NCI-H446 (cell line): ENCODE measurements at regions not wholly inside any gene's neighbourhood (a gene's known extent, or its start where the extent isn't known, plus 50 kb on each side); places are given as distances from the start of the nearest gene placed in this dataset.
"Not testable (repeated sequence)": the region's sequence is repeated elsewhere in the genome, so short reads cannot be mapped to it uniquely, and the experiment has no call there.

Source experiments
- DNase-seq, 2 experiments: peaks; one replicate each; lab custom pipeline; 2025; lab: John Stamatoyannopoulos, UW

DNA sequence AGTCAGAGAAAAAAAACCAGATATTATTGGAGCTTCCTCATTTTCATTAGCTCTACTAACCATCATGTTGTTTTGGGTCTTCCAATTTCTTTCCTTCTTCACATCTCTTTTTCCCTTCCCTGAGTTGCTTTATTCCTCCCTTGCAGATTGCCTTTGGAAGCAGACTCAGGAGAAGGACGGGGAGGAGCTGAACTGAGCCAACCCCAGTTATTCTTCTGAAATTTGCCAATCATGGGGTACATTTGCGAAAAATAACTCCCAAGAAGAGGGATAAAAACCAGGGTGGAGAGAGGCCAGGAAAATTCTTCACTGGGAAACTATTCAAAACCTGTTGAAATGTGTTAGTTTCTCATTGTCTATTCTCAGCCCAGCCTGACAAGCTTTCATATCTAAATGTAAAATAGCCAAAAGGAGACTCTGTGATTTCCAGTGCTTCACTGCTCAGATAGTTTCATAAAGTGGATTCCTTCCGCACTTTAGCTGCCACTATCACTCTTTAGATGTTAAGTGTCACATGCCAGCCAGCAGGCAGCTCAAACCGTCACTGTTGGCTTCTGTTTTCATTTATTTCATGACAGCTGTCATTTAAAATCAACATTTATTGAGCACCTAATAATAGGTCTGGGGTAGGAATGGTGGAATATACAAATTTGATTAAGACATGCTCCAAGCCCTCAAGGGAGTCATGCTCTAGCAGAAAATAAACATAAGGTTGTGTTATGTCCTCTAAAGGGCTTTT, 204.5 kb downstream of the SREK1 start:
- DNase-seq, result no peak

DNA sequence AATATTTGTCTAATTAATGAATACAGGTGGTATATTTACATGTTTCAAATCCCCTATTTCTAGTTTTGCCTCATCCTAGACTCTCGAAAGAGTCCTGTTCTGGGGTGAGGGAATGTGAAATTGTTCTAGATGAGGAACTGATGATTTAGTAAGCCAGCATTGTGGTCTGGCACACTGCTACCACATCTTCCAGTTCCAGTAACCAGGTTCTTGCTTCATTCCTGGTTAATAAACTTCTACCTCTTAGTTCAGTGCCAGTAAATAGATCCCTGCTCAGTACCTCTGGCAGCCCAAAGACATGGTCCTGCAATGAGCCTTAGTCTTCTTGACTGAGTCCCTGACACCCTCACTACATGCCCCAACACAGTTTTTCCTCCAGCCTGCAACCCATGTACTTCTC, 207.7 kb downstream of the SREK1 start:
- DNase-seq, result no peak

DNA sequence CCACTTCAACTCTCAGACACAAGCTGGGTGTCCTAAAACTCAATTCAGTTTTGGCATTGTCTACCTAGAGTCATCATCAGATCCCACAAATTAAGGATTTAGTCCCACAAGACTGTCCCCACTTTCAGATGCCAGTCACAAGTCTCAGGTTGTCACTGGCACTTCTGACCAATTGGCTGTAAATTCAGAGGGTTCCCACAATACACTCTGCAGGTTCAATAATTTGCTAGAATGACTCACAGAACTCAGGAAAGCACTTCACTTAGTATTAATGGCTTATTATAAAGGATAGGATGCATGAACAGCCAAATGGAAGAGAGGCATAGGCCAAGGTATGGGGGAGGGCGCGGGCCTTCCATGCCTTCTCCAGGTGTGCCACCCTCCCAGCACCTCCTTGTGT, 209.1 kb downstream of the SREK1 start:
- DNase-seq, result no peak

DNA sequence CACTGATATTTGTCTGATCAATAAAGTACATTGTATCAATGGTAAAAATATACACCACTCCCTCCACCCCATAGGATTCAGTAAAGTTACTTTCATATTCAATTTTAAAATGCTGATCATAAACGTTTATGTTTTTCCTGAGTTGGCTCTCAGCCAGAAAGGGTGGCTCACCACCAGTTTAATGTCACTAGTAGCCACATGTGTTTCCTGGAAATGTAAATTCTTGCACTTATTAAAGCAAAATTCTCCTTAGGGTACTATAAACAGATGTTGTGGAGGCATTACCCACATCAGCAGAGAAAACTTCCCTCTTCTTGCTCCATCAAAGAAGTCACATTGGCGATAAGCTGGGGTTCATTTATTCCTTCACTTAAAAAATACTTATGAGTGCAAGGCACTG, 210.3 kb downstream of the SREK1 start:
- DNase-seq, result no peak

GRCh38 chr5:66356011-66356565, 212.0 kb downstream of the SREK1 start:
- no peak for DNase-seq

- no peak for DNase-seq
Observed at GRCh38 chr5:66358741-66359140, 214.6 kb downstream of the SREK1 start.

DNA sequence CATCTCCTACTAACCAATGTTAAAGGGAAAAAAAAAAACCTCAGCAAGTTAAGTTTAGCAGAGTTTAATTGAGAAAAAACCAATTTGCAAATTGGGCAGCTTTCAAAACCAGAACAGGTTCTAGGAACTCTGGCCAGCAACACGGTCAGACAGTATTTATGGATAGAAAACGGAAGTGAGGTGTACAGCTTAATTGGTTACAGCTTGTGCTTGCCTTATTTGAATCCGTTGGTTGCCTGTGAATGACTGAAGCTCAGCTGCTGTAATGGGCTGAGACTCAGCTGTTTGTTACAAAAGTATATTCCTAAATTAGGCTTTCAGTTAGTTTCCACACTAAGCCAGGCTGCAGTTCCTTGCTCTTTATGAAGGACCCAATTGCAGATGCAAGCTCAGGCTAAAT, 217.0 kb downstream of the SREK1 start:
- DNase-seq, result no peak

DNA sequence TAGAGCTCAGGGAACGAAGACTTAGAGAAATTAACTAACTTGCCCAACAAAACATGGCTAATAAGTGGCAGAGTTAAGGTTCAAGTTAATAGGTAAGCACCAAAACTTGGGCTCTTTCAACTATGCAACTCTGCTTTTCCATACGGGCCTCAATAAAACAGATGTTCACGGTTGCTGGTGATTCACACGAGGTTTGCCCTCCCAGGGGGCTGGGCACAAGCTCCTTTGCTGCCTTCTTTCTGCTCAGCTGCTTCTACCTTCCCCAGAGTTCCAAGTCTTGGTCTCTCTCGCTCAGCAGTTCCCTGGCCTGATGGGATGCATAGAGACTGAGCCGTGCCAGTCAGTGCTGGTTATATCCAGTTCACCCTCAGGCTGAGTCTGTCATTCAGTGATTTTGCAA, 217.9 kb downstream of the SREK1 start:
- no peak for DNase-seq

DNA sequence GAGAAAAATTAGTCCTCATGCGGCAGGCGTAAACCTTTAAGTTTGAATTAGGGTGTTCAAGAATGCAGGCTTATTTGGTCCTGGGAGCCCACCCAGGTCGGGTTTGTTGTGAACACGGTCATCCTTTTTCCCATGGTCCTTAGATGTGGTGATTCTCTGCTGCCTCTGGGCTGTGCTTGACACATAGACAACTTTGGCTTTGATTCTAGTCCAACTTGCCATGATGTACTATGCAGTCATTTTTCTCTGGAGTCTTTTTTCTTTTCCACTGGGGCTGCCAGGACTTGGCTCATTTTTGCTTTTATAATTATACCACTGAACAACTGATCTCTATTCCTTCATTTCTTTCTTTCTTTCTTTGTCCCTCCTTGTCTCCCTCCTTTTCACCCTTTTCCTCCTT, 218.6 kb downstream of the SREK1 start:
- no peak for DNase-seq

- DNase-seq, result no peak
Observed at GRCh38 chr5:66363097-66363496, 219.0 kb downstream of the SREK1 start.

DNA sequence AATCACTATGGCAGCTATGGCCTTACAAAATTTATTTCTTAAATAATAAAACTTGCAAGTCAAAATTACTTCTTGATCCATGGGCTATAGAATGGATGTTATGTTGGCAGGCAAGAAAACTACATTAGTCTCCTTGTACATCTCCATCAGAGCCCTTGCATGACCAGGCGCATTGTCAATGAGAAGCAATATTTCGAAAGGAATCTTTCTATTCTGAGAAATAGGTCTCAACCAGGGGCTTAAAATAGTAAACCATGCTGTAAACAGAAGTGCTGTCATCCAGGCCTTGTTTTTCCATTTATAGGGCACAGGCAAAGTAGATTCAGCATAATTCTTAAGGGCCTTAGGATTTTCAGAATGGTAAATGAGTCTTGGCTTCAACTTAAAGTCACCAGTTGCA, 220.1 kb downstream of the SREK1 start:
- no peak for DNase-seq

GRCh38 chr5:66365981-66366380, 221.9 kb downstream of the SREK1 start:
- no peak for DNase-seq

- no peak for DNase-seq
Observed at GRCh38 chr5:66367814-66368541, 223.9 kb downstream of the SREK1 start.

GRCh38 chr5:66368811-66369210, 224.7 kb downstream of the SREK1 start:
- DNase-seq, result no peak

- DNase-seq, result no peak
Observed at GRCh38 chr5:66377747-66378146, 218.4 kb upstream of the MAST4 start.

- no peak for DNase-seq
Observed at GRCh38 chr5:66378407-66378806, 217.8 kb upstream of the MAST4 start.

GRCh38 chr5:66382152-66382551, 214.0 kb upstream of the MAST4 start:
- no peak for DNase-seq

DNA sequence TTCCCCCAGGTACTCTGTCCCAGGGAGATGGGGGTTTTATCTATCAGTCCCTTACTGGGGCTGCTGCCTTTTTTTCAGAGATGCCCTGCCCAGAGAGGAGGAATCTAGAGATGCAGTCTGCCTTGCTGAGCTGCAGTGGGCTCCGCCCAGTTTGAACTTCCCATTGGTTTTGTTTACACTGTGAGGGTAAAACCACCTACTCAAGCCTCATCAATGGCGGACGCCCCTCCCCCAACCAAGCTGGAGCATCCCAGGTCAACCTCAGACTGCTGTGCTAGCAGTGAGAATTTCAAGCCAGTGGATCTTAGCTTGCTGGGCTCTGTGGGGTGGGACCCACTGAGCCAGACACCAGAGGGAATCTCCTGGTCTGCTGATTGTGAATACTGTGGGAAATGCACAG, 191.0 kb upstream of the MAST4 start:
- DNase-seq, result not testable (repeated sequence)

DNA sequence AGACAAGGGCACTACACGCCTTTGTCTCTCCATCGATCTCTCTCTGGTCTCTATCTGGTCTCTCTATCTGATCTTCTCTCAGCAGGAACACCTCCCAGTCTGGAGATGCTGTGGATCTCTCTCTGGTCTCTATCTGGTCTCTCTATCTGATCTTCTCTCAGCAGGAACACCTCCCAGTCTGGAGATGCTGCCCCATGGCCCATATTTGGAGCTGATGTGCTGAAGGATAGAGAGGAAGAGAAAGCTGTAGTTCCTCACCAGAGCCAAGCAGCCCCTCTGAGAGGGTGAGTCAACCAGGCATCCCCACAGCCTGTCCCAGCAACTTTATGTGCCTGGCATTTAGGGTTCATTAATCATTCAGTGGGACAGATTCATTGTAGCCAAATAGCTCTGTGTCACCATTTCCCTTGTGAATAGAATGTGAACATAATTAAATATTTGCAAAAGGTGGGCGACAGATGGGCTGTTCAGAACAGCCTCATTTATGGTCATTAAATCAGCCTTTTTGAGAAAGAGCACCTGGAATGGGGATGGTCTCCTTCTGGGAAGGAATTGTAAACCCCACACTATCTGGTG, 189.3 kb upstream of the MAST4 start:
- DNase-seq, result no peak

- no peak for DNase-seq
Observed at GRCh38 chr5:66407765-66408164, 188.4 kb upstream of the MAST4 start.

DNA sequence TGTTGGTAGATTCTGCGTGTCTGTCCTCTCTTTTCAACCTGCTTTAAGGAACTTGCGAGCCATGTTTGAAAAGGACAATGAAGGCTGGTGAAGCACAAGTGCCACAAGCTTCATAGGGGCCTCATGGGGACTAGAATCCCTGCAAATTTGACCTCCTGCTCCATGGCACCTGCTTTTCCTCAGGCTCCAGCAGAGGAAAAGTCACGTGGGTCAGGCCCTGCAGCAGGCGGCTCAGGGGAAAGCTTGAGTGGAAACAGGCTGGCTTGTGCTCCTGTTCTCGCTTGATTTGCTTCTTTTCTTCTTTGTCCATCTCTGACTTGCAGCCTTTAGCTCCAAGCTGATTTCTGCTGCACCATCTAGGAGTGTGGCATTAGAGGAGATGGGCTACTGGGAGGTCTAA, 187.6 kb upstream of the MAST4 start:
- no peak for DNase-seq

- no peak for DNase-seq
Observed at GRCh38 chr5:66410122-66410521, 186.1 kb upstream of the MAST4 start.

GRCh38 chr5:66411701-66412100, 184.5 kb upstream of the MAST4 start:
- DNase-seq, result no peak
